Keratinocyte (primary cell): ENCODE measurements at regions not wholly inside any gene's neighbourhood (a gene's known extent, or its start where the extent isn't known, plus 50 kb on each side); places are given as distances from the start of the nearest gene placed in this dataset.

Source experiments
- DNase-seq: peaks from one replicate; pipeline ENCODE4 v3.0.0-alpha.2; 2011; ENCODE audit warnings: low read depth, missing footprints, low spot score
- FAIRE-seq: peaks from 2 replicates; lab custom pipeline; 2011; peaks lifted over from hg19 to GRCh38; lab: Jason Lieb, UNC
- H2AFZ ChIP-seq: 2 replicates; pipeline ENCODE4 v1.6.0; 2012; ENCODE audit warnings: low read length, control low read depth, inconsistent platforms; ENCODE audit not compliant: control insufficient read depth
- H3K27ac ChIP-seq: 2 replicates; pipeline ENCODE4 v1.5.1; 2011; ENCODE audit warnings: low read length; ENCODE audit not compliant: control insufficient read depth, insufficient read depth
- H3K27me3 ChIP-seq: 3 replicates; pipeline ENCODE4 v1.6.0; 2011; ENCODE audit warnings: low read length; ENCODE audit not compliant: control insufficient read depth, insufficient read depth; ENCODE audit errors: extremely low read depth
- H3K36me3 ChIP-seq, 2 experiments: 2 replicates in 1 of 2; 3 replicates in 1 of 2; pipeline ENCODE4 v1.5.1; 2011; ENCODE audit warnings: low read length in 2 of 2, mild to moderate bottlenecking in 1 of 2; ENCODE audit not compliant: control insufficient read depth in 2 of 2, insufficient read depth in 2 of 2; ENCODE audit errors: extremely low read depth in 1 of 2
- H3K4me1 ChIP-seq: 3 replicates; pipeline ENCODE4 v1.5.1; 2011; ENCODE audit warnings: low read length; ENCODE audit not compliant: control insufficient read depth, insufficient read depth; ENCODE audit errors: extremely low read depth
- H3K4me2 ChIP-seq: 3 replicates; pipeline ENCODE4 v1.6.0; 2011; ENCODE audit warnings: low read depth, low read length; ENCODE audit not compliant: control insufficient read depth, insufficient read depth; ENCODE audit errors: extremely low read depth
- H3K4me3 ChIP-seq, 3 experiments: fragments of 200-600 bp in 1 of 3; sonication (generic) in 1 of 3; 2 replicates in 2 of 3; 3 replicates in 1 of 3; pipeline ENCODE4 v1.5.1; 2011 to 2016; ENCODE audit warnings: low read length in 3 of 3, mild to moderate bottlenecking in 3 of 3, control low read depth in 2 of 3, inconsistent platforms in 1 of 3, low read depth in 1 of 3, mixed read lengths in 1 of 3, mixed run types in 1 of 3, moderate library complexity in 1 of 3; ENCODE audit not compliant: control insufficient read depth in 2 of 3, insufficient read depth in 2 of 3; ENCODE audit errors: extremely low read depth in 1 of 3
- H3K79me2 ChIP-seq: 2 replicates; pipeline ENCODE4 v1.6.0; 2012; ENCODE audit warnings: low read length; ENCODE audit not compliant: control insufficient read depth, insufficient read depth
- H3K9ac ChIP-seq: 3 replicates; pipeline ENCODE4 v1.6.0; 2011; ENCODE audit warnings: low read length; ENCODE audit not compliant: control insufficient read depth, insufficient read depth; ENCODE audit errors: extremely low read depth
- H3K9me1 ChIP-seq: 3 replicates; pipeline ENCODE4 v1.6.0; 2011; ENCODE audit warnings: low read length; ENCODE audit not compliant: control insufficient read depth, insufficient read depth; ENCODE audit errors: extremely low read depth
- H3K9me3 ChIP-seq: 2 replicates; pipeline ENCODE4 v1.5.1; 2012; ENCODE audit warnings: low read depth, low read length; ENCODE audit not compliant: control insufficient read depth
- H4K20me1 ChIP-seq: 3 replicates; pipeline ENCODE4 v1.6.0; 2011; ENCODE audit warnings: low read length; ENCODE audit not compliant: control insufficient read depth, insufficient read depth; ENCODE audit errors: extremely low read depth
- EZH2 ChIP-seq: IDR thresholded peaks from one replicate; pipeline ENCODE4 v1.6.1; 2012; ENCODE audit warnings: inconsistent platforms, mild to moderate bottlenecking, low read length, moderate library complexity
- dilution Hi-C: fragments of 300-500 bp; cut with MboI; formaldehyde crosslinking; loops from one replicate; pipeline ENCODE4 v1.7.0; 2020; ENCODE audit warnings: low sequenced_read_pairs; ENCODE audit not compliant: extremely low pct_ligation_motif_present
- TF ChIP-seq, protein P1 (sequence below), 3 experiments: IDR thresholded peaks in 1 of 3; conservative IDR thresholded peaks in 1 of 3; optimal IDR thresholded peaks in 1 of 3; 2 replicates in 2 of 3; 3 replicates in 1 of 3; pipeline versions ENCODE3 to v1.5.1; 2011; ENCODE audit warnings: low read length in 3 of 3, mild to moderate bottlenecking in 3 of 3, moderate library complexity in 2 of 3, control low read depth in 1 of 3, inconsistent platforms in 1 of 3; ENCODE audit not compliant: insufficient read depth in 2 of 3; ENCODE audit errors: extremely low read depth in 1 of 3

- peak overlapping the region; percentile 7 for H3K4me2 ChIP-seq
- H3K36me3 ChIP-seq = no peaks in the 10 kb centered on the region
- H3K9me3 ChIP-seq = peaks cover 5% of the 10 kb centered on the region
- H3K9me1 ChIP-seq = no peaks in the 10 kb centered on the region
- H3K27me3 ChIP-seq = no peaks in the 10 kb centered on the region
- TF ChIP-seq, protein P1, sequence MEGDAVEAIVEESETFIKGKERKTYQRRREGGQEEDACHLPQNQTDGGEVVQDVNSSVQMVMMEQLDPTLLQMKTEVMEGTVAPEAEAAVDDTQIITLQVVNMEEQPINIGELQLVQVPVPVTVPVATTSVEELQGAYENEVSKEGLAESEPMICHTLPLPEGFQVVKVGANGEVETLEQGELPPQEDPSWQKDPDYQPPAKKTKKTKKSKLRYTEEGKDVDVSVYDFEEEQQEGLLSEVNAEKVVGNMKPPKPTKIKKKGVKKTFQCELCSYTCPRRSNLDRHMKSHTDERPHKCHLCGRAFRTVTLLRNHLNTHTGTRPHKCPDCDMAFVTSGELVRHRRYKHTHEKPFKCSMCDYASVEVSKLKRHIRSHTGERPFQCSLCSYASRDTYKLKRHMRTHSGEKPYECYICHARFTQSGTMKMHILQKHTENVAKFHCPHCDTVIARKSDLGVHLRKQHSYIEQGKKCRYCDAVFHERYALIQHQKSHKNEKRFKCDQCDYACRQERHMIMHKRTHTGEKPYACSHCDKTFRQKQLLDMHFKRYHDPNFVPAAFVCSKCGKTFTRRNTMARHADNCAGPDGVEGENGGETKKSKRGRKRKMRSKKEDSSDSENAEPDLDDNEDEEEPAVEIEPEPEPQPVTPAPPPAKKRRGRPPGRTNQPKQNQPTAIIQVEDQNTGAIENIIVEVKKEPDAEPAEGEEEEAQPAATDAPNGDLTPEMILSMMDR (optimal IDR thresholded peaks at IDR 0.05 in 1 of 3, IDR thresholded peaks at IDR 0.05 in 1 of 3, conservative IDR thresholded peaks at IDR 0.05 in 1 of 3; ENCODE audit: extremely low read depth in 1 of 3, insufficient read depth in 2 of 3, low read length in 3 of 3) = no peak
- TF ChIP-seq EZH2 = no peak
- dilution Hi-C loops = no loop called here
- no peaks in the 10 kb centered on the region for H3K79me2 ChIP-seq
- no peak overlapping the region for H3K4me3 ChIP-seq
- peaks cover 39% of the 10 kb centered on the region for H3K4me1 ChIP-seq
- H3K27ac ChIP-seq = peak overlapping the region; percentile 27
- no peak for DNase-seq
- H3K9ac ChIP-seq = no peak overlapping the region
- no peaks in the 10 kb centered on the region for H4K20me1 ChIP-seq
- no peak overlapping the region for H2AFZ ChIP-seq
- FAIRE-seq = no peak
Observed at GRCh38 chr11:69352166-69352565, 58.2 kb downstream of the MYEOV start.

- TF ChIP-seq, protein P1 (optimal IDR thresholded peaks at IDR 0.05 in 1 of 3, IDR thresholded peaks at IDR 0.05 in 1 of 3, conservative IDR thresholded peaks at IDR 0.05 in 1 of 3; ENCODE audit: extremely low read depth in 1 of 3, insufficient read depth in 2 of 3, low read length in 3 of 3) = peak in 1 of 3 experiments; percentile 6
- no peak for TF ChIP-seq EZH2
- peaks cover 5% of the 10 kb centered on the region for H3K9me3 ChIP-seq
- peak; percentile 99 for FAIRE-seq
- dilution Hi-C loops = no loop called here
- H3K9ac ChIP-seq = peak overlapping the region; percentile 41
- H3K4me1 ChIP-seq = peaks cover 39% of the 10 kb centered on the region
- peak; percentile 92 for DNase-seq
- H3K4me2 ChIP-seq = peak overlapping the region; percentile 7
- H4K20me1 ChIP-seq = no peaks in the 10 kb centered on the region
- no peaks in the 10 kb centered on the region for H3K36me3 ChIP-seq
- H3K27ac ChIP-seq = peak overlapping the region; percentile 27
- no peaks in the 10 kb centered on the region for H3K9me1 ChIP-seq
- H3K4me3 ChIP-seq = no peak overlapping the region
- no peaks in the 10 kb centered on the region for H3K79me2 ChIP-seq
- no peaks in the 10 kb centered on the region for H3K27me3 ChIP-seq
- H2AFZ ChIP-seq = no peak overlapping the region
Observed at GRCh38 chr11:69352715-69353319, 58.9 kb downstream of the MYEOV start.
